ENCODE measurements at regions not wholly inside any gene's neighbourhood (a gene's known extent, or its start where the extent isn't known, plus 50 kb on each side); places are given as distances from the start of the nearest gene placed in this dataset.

- Histone ChIP-seq H3K14ac (ENCODE audit: low read length) (no peak overlapping the region), H3K4me3 (ENCODE audit: low read length in 2 of 2) (no peak overlapping the region), H3K18ac (ENCODE audit: low read length) (no peak overlapping the region), H2AFZ (ENCODE audit: low read length) (no peak overlapping the region), H4K91ac (ENCODE audit: low read depth, low read length, poor library complexity) (no peak overlapping the region), H2BK12ac (ENCODE audit: low read length) (no peak overlapping the region), H3K9ac (ENCODE audit: low read depth, low read length, poor library complexity) (no peak overlapping the region), H2AK5ac (ENCODE audit: low read depth, low read length) (no peak overlapping the region), H3K9me3 (replicated peaks in 1 of 2; ENCODE audit: control insufficient read depth in 2 of 2, insufficient read depth in 1 of 2, low read depth in 1 of 2, low read length in 2 of 2) (peaks cover 0 to 2% of the 10 kb centered on the region in 2 donors), H3K27ac (replicated peaks; ENCODE audit: low read length) (no peak overlapping the region), H3K4ac (ENCODE audit: low read length) (no peak overlapping the region), H3K27me3 (ENCODE audit: control insufficient read depth in 3 of 3, insufficient read depth in 3 of 3, low read depth in 1 of 3, low read length in 3 of 3) (no peaks in the 10 kb centered on the region), H2BK5ac (ENCODE audit: low read length) (no peak overlapping the region), H3K36me3 (replicated peaks in 1 of 2; ENCODE audit: control insufficient read depth in 2 of 2, insufficient read depth in 2 of 2, low read length in 2 of 2) (no peaks in the 10 kb centered on the region), H2BK120ac (ENCODE audit: low read depth, low read length) (no peak overlapping the region), H3K4me2 (ENCODE audit: insufficient read depth, low read length, poor library complexity, severe bottlenecking) (no peak overlapping the region), H4K8ac (ENCODE audit: low read depth, low read length) (no peak overlapping the region), H3K23ac (ENCODE audit: low read depth, low read length, poor library complexity) (no peak overlapping the region), H3K4me1 (ENCODE audit: control insufficient read depth in 2 of 2, insufficient read depth in 1 of 2, low read depth in 1 of 2, low read length in 2 of 2) (no peaks in the 10 kb centered on the region), H2BK15ac (ENCODE audit: low read length) (no peak overlapping the region), H3K79me1 (ENCODE audit: low read depth, low read length) (no peaks in the 10 kb centered on the region)
- no peak for DNase-seq (ENCODE audit: low spot score)
- no CpG with 5 or more reads among the region's 2 CpGs for WGBS, 2 donors (ENCODE audit: extremely low coverage in 2 of 2, insufficient read length in 2 of 2, insufficient replicate concordance in 1 of 2)
Measured at GRCh38 chr3:99253963-99254355, 352.5 kb upstream of the DCBLD2 start.

- Histone ChIP-seq H4K91ac (ENCODE audit: low read depth, low read length, poor library complexity) (no peak overlapping the region), H3K18ac (ENCODE audit: low read length) (no peak overlapping the region), H3K27me3 (ENCODE audit: control insufficient read depth in 3 of 3, insufficient read depth in 3 of 3, low read depth in 1 of 3, low read length in 3 of 3) (no peaks in the 10 kb centered on the region), H3K14ac (ENCODE audit: low read length) (no peak overlapping the region), H2BK5ac (ENCODE audit: low read length) (no peak overlapping the region), H2BK15ac (ENCODE audit: low read length) (no peak overlapping the region), H3K4me2 (ENCODE audit: insufficient read depth, low read length, poor library complexity, severe bottlenecking) (no peak overlapping the region), H3K4ac (ENCODE audit: low read length) (no peak overlapping the region), H3K4me1 (ENCODE audit: control insufficient read depth in 2 of 2, insufficient read depth in 1 of 2, low read depth in 1 of 2, low read length in 2 of 2) (no peaks in the 10 kb centered on the region), H3K4me3 (ENCODE audit: low read length in 2 of 2) (no peak overlapping the region), H3K36me3 (replicated peaks in 1 of 2; ENCODE audit: control insufficient read depth in 2 of 2, insufficient read depth in 2 of 2, low read length in 2 of 2) (no peaks in the 10 kb centered on the region), H3K27ac (replicated peaks; ENCODE audit: low read length) (no peak overlapping the region), H3K9me3 (replicated peaks in 1 of 2; ENCODE audit: control insufficient read depth in 2 of 2, insufficient read depth in 1 of 2, low read depth in 1 of 2, low read length in 2 of 2) (no peaks in the 10 kb centered on the region), H2AFZ (ENCODE audit: low read length) (no peak overlapping the region), H2BK12ac (ENCODE audit: low read length) (no peak overlapping the region), H3K9ac (ENCODE audit: low read depth, low read length, poor library complexity) (no peak overlapping the region), H4K8ac (ENCODE audit: low read depth, low read length) (no peak overlapping the region), H2BK120ac (ENCODE audit: low read depth, low read length) (no peak overlapping the region), H3K79me1 (ENCODE audit: low read depth, low read length) (no peaks in the 10 kb centered on the region), H3K23ac (ENCODE audit: low read depth, low read length, poor library complexity) (no peak overlapping the region), H2AK5ac (ENCODE audit: low read depth, low read length) (no peak overlapping the region)
- no peak for DNase-seq (ENCODE audit: low spot score)
- no CpG with 5 or more reads among the region's 1 CpG for WGBS, 2 donors (ENCODE audit: extremely low coverage in 2 of 2, insufficient read length in 2 of 2, insufficient replicate concordance in 1 of 2)
Measured at GRCh38 chr3:99250821-99251355, 349.4 kb upstream of the DCBLD2 start.

- Histone ChIP-seq H2AK5ac (ENCODE audit: low read depth, low read length) (no peak overlapping the region), H3K4ac (ENCODE audit: low read length) (no peak overlapping the region), H4K91ac (ENCODE audit: low read depth, low read length, poor library complexity) (no peak overlapping the region), H3K9me3 (replicated peaks in 1 of 2; ENCODE audit: control insufficient read depth in 2 of 2, insufficient read depth in 1 of 2, low read depth in 1 of 2, low read length in 2 of 2) (no peaks in the 10 kb centered on the region), H3K36me3 (replicated peaks in 1 of 2; ENCODE audit: control insufficient read depth in 2 of 2, insufficient read depth in 2 of 2, low read length in 2 of 2) (no peaks in the 10 kb centered on the region), H2BK5ac (ENCODE audit: low read length) (no peak overlapping the region), H3K23ac (ENCODE audit: low read depth, low read length, poor library complexity) (no peak overlapping the region), H3K4me2 (ENCODE audit: insufficient read depth, low read length, poor library complexity, severe bottlenecking) (no peak overlapping the region), H3K27me3 (ENCODE audit: control insufficient read depth in 3 of 3, insufficient read depth in 3 of 3, low read depth in 1 of 3, low read length in 3 of 3) (no peaks in the 10 kb centered on the region), H2BK12ac (ENCODE audit: low read length) (no peak overlapping the region), H2AFZ (ENCODE audit: low read length) (no peak overlapping the region), H3K27ac (replicated peaks; ENCODE audit: low read length) (no peak overlapping the region), H2BK15ac (ENCODE audit: low read length) (no peak overlapping the region), H3K4me1 (ENCODE audit: control insufficient read depth in 2 of 2, insufficient read depth in 1 of 2, low read depth in 1 of 2, low read length in 2 of 2) (no peaks in the 10 kb centered on the region), H3K9ac (ENCODE audit: low read depth, low read length, poor library complexity) (no peak overlapping the region), H3K14ac (ENCODE audit: low read length) (no peak overlapping the region), H3K4me3 (ENCODE audit: low read length in 2 of 2) (no peak overlapping the region), H2BK120ac (ENCODE audit: low read depth, low read length) (no peak overlapping the region), H4K8ac (ENCODE audit: low read depth, low read length) (no peak overlapping the region), H3K18ac (ENCODE audit: low read length) (no peak overlapping the region), H3K79me1 (ENCODE audit: low read depth, low read length) (no peaks in the 10 kb centered on the region)
- no peak for DNase-seq (ENCODE audit: low spot score)
- WGBS, 2 donors (ENCODE audit: extremely low coverage in 2 of 2, insufficient read length in 2 of 2, insufficient replicate concordance in 1 of 2) = no CpG with 5 or more reads among the region's 4 CpGs
Measured at GRCh38 chr3:99250272-99250671, 348.8 kb upstream of the DCBLD2 start.

DNA sequence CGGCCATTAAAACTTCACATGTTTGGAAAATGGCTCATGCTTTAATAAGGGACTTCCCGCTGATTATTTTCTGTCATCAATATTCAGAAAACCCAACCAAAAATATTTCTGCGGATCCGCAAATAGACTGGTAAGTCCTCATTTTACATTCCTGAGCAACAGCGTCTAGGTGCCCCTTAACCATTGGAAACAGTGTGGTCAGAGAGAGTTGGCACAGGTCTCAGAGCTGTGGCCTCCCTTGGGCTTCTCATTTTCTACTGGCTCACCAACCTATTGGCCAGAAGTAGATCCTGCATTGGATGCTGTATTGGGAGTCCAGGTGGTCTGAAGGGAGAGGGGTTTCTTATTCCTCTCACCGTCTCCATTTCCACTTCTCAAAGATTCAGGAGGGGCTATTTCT is 348.1 kb upstream of the DCBLD2 start:
- Histone ChIP-seq H3K23ac (ENCODE audit: low read depth, low read length, poor library complexity) (no peak overlapping the region), H3K9ac (ENCODE audit: low read depth, low read length, poor library complexity) (no peak overlapping the region), H3K79me1 (ENCODE audit: low read depth, low read length) (no peaks in the 10 kb centered on the region), H2BK12ac (ENCODE audit: low read length) (no peak overlapping the region), H3K4me2 (ENCODE audit: insufficient read depth, low read length, poor library complexity, severe bottlenecking) (no peak overlapping the region), H3K27me3 (ENCODE audit: control insufficient read depth in 3 of 3, insufficient read depth in 3 of 3, low read depth in 1 of 3, low read length in 3 of 3) (no peaks in the 10 kb centered on the region), H2AFZ (ENCODE audit: low read length) (no peak overlapping the region), H3K9me3 (replicated peaks in 1 of 2; ENCODE audit: control insufficient read depth in 2 of 2, insufficient read depth in 1 of 2, low read depth in 1 of 2, low read length in 2 of 2) (no peaks in the 10 kb centered on the region), H3K4ac (ENCODE audit: low read length) (no peak overlapping the region), H3K14ac (ENCODE audit: low read length) (no peak overlapping the region), H3K4me3 (ENCODE audit: low read length in 2 of 2) (no peak overlapping the region), H3K27ac (replicated peaks; ENCODE audit: low read length) (no peak overlapping the region), H4K8ac (ENCODE audit: low read depth, low read length) (no peak overlapping the region), H4K91ac (ENCODE audit: low read depth, low read length, poor library complexity) (no peak overlapping the region), H2BK5ac (ENCODE audit: low read length) (no peak overlapping the region), H2BK120ac (ENCODE audit: low read depth, low read length) (no peak overlapping the region), H2AK5ac (ENCODE audit: low read depth, low read length) (no peak overlapping the region), H3K36me3 (replicated peaks in 1 of 2; ENCODE audit: control insufficient read depth in 2 of 2, insufficient read depth in 2 of 2, low read length in 2 of 2) (no peaks in the 10 kb centered on the region), H3K4me1 (ENCODE audit: control insufficient read depth in 2 of 2, insufficient read depth in 1 of 2, low read depth in 1 of 2, low read length in 2 of 2) (no peaks in the 10 kb centered on the region), H2BK15ac (ENCODE audit: low read length) (no peak overlapping the region), H3K18ac (ENCODE audit: low read length) (no peak overlapping the region)
- no peak for DNase-seq (ENCODE audit: low spot score)
- no CpG with 5 or more reads among the region's 6 CpGs for WGBS, 2 donors (ENCODE audit: extremely low coverage in 2 of 2, insufficient read length in 2 of 2, insufficient replicate concordance in 1 of 2)
